HepG2 (cell line): ENCODE measurements at regions not wholly inside any gene's neighbourhood (a gene's known extent, or its start where the extent isn't known, plus 50 kb on each side); places are given as distances from the start of the nearest gene placed in this dataset.

Experiments
- ATAC-seq: fragments of 200-7000 bp; cut with Tn5 transposase; 3 replicates; pipeline ENCODE4 v1.9.1; 2020; ENCODE audit warnings: mild to moderate bottlenecking, moderate library complexity
- BruUV-seq: library from RNA; stranded (reverse); fragments of 400-500 nt; replicated peaks from 2 replicates; lab custom pipeline; 2021; lab: Mats Ljungman, UMichigan
- CTCF ChIA-PET: fragments of 300-600 bp; formaldehyde crosslinking; extraction: SDS; loops from one replicate; lab custom pipeline; 2021; ENCODE audit warnings: low total read pairs, inconsistent platforms, low intra/inter-chr PET ratio; lab: Yijun Ruan, JAX
- POLR2A ChIA-PET: fragments of 350-600 bp; sonication (Branson Sonifier 250); formaldehyde crosslinking; loops from one replicate; lab custom pipeline; 2020; ENCODE audit warnings: antibody characterized with exemption, inconsistent platforms; lab: Yijun Ruan, JAX
- DNase-seq: peaks from one replicate; pipeline ENCODE4 v3.0.0-alpha.2; 2015; ENCODE audit warnings: low spot score
- FAIRE-seq: peaks from 3 replicates; lab custom pipeline; 2011; peaks lifted over from hg19 to GRCh38; lab: Jason Lieb, UNC
- H2AFZ ChIP-seq: one replicate; pipeline ENCODE4 v1.6.1; 2011; ENCODE audit warnings: low read length, inconsistent platforms
- H3K27ac ChIP-seq: fragments of 300-600 bp; 3 replicates; pipeline ENCODE4 v1.8.0; 2011; ENCODE audit warnings: mixed run types, mild to moderate bottlenecking, mixed read lengths, low read length, inconsistent platforms; ENCODE audit not compliant: insufficient read depth; ENCODE audit errors: extremely low read length
- H3K27me3 ChIP-seq, 2 experiments: fragments of 200-600 bp in 1 of 2; 2 replicates in 1 of 2; 3 replicates in 1 of 2; pipeline versions ENCODE4 v1.6.0 to v1.8.0; 2011; ENCODE audit warnings: low read length in 2 of 2, mild to moderate bottlenecking in 2 of 2, moderate library complexity in 2 of 2, inconsistent platforms in 1 of 2; ENCODE audit not compliant: insufficient read depth in 2 of 2, control insufficient read depth in 1 of 2
- H3K36me3 ChIP-seq, 2 experiments: fragments of 200-600 bp in 1 of 2; replicated peaks in 1 of 2; 2 replicates in 1 of 2; 3 replicates in 1 of 2; pipeline versions ENCODE4 v1.5.1 to v1.8.0; 2011; ENCODE audit warnings: low read length in 2 of 2, inconsistent platforms in 1 of 2; ENCODE audit not compliant: insufficient read depth in 2 of 2, control insufficient read depth in 1 of 2
- H3K4me1 ChIP-seq: 2 replicates; pipeline ENCODE4 v1.5.1; 2012; ENCODE audit warnings: low read length, inconsistent platforms; ENCODE audit not compliant: insufficient read depth
- H3K4me2 ChIP-seq: 2 replicates; pipeline ENCODE4 v1.6.0; 2011; ENCODE audit warnings: low read depth, low read length, inconsistent platforms
- H3K4me3 ChIP-seq, 3 experiments: fragments of 200-600 bp in 1 of 3; sonication (generic), shearing (Covaris generic) in 1 of 3; replicated peaks in 1 of 3; 2 replicates each; pipeline ENCODE4 v1.5.1; 2011 to 2016; ENCODE audit warnings: low read length in 3 of 3, inconsistent platforms in 2 of 3, low read depth in 2 of 3, mild to moderate bottlenecking in 2 of 3, control low read depth in 1 of 3, mixed read lengths in 1 of 3; ENCODE audit not compliant: insufficient read depth in 1 of 3
- H3K79me2 ChIP-seq: one replicate; pipeline ENCODE4 v1.6.1; 2011; ENCODE audit warnings: low read length, inconsistent platforms; ENCODE audit not compliant: insufficient read depth
- H3K9ac ChIP-seq: 2 replicates; pipeline ENCODE4 v1.6.0; 2011; ENCODE audit warnings: mild to moderate bottlenecking, low read depth, low read length, inconsistent platforms; ENCODE audit not compliant: insufficient read depth
- H3K9me3 ChIP-seq: 2 replicates; pipeline ENCODE4 v1.5.1; 2012; ENCODE audit warnings: mild to moderate bottlenecking, low read length
- H4K20me1 ChIP-seq: 2 replicates; pipeline ENCODE4 v1.6.0; 2011; ENCODE audit warnings: inconsistent platforms, mild to moderate bottlenecking, low read length, moderate library complexity; ENCODE audit not compliant: insufficient read depth
- TCF12 ChIP-seq, 2 experiments: fragments of 450-650 bp in 1 of 2; sonication (generic) in 1 of 2; formaldehyde crosslinking in 1 of 2; IDR thresholded peaks; 2 replicates each; pipeline versions ENCODE4 v1.6.1 to v1.8.0; 2017 to 2022; ENCODE audit warnings: antibody characterized with exemption in 1 of 2, mild to moderate bottlenecking in 1 of 2, missing genetic modification reagents in 1 of 2, moderate library complexity in 1 of 2
- THYN1 ChIP-seq: sonication (generic); formaldehyde crosslinking; IDR thresholded peaks from 2 replicates; pipeline ENCODE4 v1.8.1; 2023; ENCODE audit warnings: low read depth, mild to moderate bottlenecking, moderate library complexity, missing genetic modification reagents, borderline replicate concordance
- ZBTB43 ChIP-seq: sonication (generic); formaldehyde crosslinking; conservative IDR thresholded peaks from 2 replicates; pipeline ENCODE4 v1.4.0; 2020; ENCODE audit warnings: missing genetic modification reagents
- ZNF672 ChIP-seq: sonication (generic); formaldehyde crosslinking; IDR thresholded peaks from 2 replicates; pipeline ENCODE4 v1.8.1; 2022; ENCODE audit warnings: missing genetic modification reagents
- ZNF784 ChIP-seq: sonication (generic); formaldehyde crosslinking; IDR thresholded peaks from 2 replicates; pipeline ENCODE4 v1.5.1; 2020; ENCODE audit warnings: missing genetic modification reagents, mild to moderate bottlenecking, borderline replicate concordance
- ZNF800 ChIP-seq: sonication (generic); formaldehyde crosslinking; IDR thresholded peaks from 2 replicates; pipeline ENCODE4 v1.4.0; 2020; ENCODE audit warnings: missing genetic modification reagents
- WGBS: methylation state at CpG from one replicate; pipeline ENCODE4 v1.1.6; 2017; ENCODE audit warnings: low lambda C conversion rate; 5-methylcytosine and 5-hydroxymethylcytosine counted together
- in situ Hi-C: cut with HindIII; loops from 2 replicates; pipeline ENCODE4 v1.10.0; 2017; ENCODE audit warnings: low pct_unique_long_range_greater_than_20kb; ENCODE audit not compliant: extremely low pct_ligation_motif_present
- intact Hi-C: fragments of 100-400 bp; cut with micrococcal nuclease; formaldehyde crosslinking; loops from one replicate; pipeline ENCODE4 v1.10.0; 2022; ENCODE audit not compliant: unreplicated experiment

- no peak overlapping the region for H3K4me3 ChIP-seq
- TF ChIP-seq ZNF672 (CRISPR knock-in tag) (no peak), TCF12 (IDR thresholded peaks at IDR 0.05) (no peak), TCF12 (CRISPR knock-in tag; IDR thresholded peaks at IDR 0.05) (no peak), ZBTB43 (CRISPR knock-in tag) (no peak), ZNF800 (CRISPR knock-in tag) (no peak), THYN1 (CRISPR knock-in tag) (no peak), ZNF784 (CRISPR knock-in tag) (no peak)
- H2AFZ ChIP-seq = no peak overlapping the region
- no peak overlapping the region for H3K9ac ChIP-seq
- intact Hi-C loops = no loop called here
- peaks cover 1 to 4% of the 10 kb centered on the region in 2 experiments; a peak in 2 of 5 replicates for H3K27me3 ChIP-seq
- no peaks in the 10 kb centered on the region for H3K9me3 ChIP-seq
- peaks cover 22% of the 10 kb centered on the region for H3K4me1 ChIP-seq
- no peak overlapping the region for H3K4me2 ChIP-seq
- BruUV-seq = no TSS peak
- DNase-seq (no peak), ATAC-seq (no peak), FAIRE-seq (no peak)
- POLR2A ChIA-PET = no interaction called here
- WGBS = 50% methylated on average over 3 of the region's 3 CpGs
- no peak overlapping the region for H3K27ac ChIP-seq
- no peaks in the 10 kb centered on the region for H4K20me1 ChIP-seq
- H3K79me2 ChIP-seq = no peaks in the 10 kb centered on the region
- in situ Hi-C loops = no loop called here
- H3K36me3 ChIP-seq = no peaks in the 10 kb centered on the region
- CTCF ChIA-PET = no interaction called here
Measured at GRCh38 chr12:112602150-112602549, 183.4 kb downstream of the PTPN11 start.
